Liver (tissue), 3 donors: ENCODE measurements at regions not wholly inside any gene's neighbourhood (a gene's known extent, or its start where the extent isn't known, plus 50 kb on each side); places are given as distances from the start of the nearest gene placed in this dataset.

Source experiments
- GABPA ChIP-seq, 2 donors: IDR thresholded peaks in 1 of 2; conservative IDR thresholded peaks in 1 of 2; 2 replicates each; pipeline ENCODE4 v1.6.1; 2016; ENCODE audit warnings: antibody characterized with exemption in 2 of 2, mild to moderate bottlenecking in 1 of 2, moderate library complexity in 1 of 2
- JUND ChIP-seq, 2 donors: IDR thresholded peaks; 2 replicates each; pipeline ENCODE4 v1.6.1; 2016; ENCODE audit warnings: antibody characterized with exemption in 2 of 2
- TAF1 ChIP-seq: conservative IDR thresholded peaks from 2 replicates; pipeline ENCODE4 v1.6.1; 2016; ENCODE audit warnings: antibody characterized with exemption, mild to moderate bottlenecking
- TF ChIP-seq, protein P1 (sequence below): fragments of 150-350 bp; IDR thresholded peaks from 2 replicates; pipeline ENCODE4 v1.5.1; 2017; ENCODE audit warnings: improper control_type of control experiment, low read depth, low read length; ENCODE audit not compliant: missing input control
- donor health status: healthy.
- donor health status: healthy.

DNA sequence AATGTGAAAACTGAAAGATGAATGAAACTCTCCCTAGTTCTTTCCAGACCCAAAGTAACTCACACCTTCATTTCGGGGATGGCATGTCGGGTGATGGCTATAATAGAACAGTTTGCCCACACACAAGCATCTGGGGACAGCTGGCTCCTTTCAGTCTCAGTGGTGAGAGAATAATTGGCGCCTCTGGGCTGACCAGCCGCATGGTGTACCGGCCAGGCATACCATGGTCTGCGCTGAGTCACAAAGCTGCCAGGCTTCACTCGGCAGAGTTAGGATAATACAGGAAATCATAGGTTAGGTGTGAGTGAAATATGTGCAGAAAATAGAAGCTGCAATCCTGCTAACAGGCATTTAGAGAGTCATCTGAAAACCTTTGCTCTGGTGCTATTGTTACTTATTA, 80.4 kb upstream of the IGF1R start:
- no peak for TF ChIP-seq TAF1
- TF ChIP-seq, protein P1, sequence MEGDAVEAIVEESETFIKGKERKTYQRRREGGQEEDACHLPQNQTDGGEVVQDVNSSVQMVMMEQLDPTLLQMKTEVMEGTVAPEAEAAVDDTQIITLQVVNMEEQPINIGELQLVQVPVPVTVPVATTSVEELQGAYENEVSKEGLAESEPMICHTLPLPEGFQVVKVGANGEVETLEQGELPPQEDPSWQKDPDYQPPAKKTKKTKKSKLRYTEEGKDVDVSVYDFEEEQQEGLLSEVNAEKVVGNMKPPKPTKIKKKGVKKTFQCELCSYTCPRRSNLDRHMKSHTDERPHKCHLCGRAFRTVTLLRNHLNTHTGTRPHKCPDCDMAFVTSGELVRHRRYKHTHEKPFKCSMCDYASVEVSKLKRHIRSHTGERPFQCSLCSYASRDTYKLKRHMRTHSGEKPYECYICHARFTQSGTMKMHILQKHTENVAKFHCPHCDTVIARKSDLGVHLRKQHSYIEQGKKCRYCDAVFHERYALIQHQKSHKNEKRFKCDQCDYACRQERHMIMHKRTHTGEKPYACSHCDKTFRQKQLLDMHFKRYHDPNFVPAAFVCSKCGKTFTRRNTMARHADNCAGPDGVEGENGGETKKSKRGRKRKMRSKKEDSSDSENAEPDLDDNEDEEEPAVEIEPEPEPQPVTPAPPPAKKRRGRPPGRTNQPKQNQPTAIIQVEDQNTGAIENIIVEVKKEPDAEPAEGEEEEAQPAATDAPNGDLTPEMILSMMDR: no peak
- TF ChIP-seq JUND (IDR thresholded peaks at IDR 0.05): no peak
- no peak for TF ChIP-seq GABPA (IDR thresholded peaks at IDR 0.05 in 1 of 2, conservative IDR thresholded peaks at IDR 0.05 in 1 of 2)
